HFFc6 (cell line): ENCODE measurements at regions not wholly inside any gene's neighbourhood (a gene's known extent, or its start where the extent isn't known, plus 50 kb on each side); places are given as distances from the start of the nearest gene placed in this dataset.

Experiments used
- DNase-seq: peaks from one replicate; pipeline ENCODE4 v3.0.0-alpha.2; 2018
- H3K27ac Mint-ChIP-seq: 2 replicates; pipeline ENCODE4 v1.8.0; 2020; ENCODE audit warnings: mild to moderate bottlenecking, mixed read lengths
- H3K27me3 Mint-ChIP-seq: 2 replicates; pipeline ENCODE4 v1.8.0; 2021; ENCODE audit warnings: mild to moderate bottlenecking, moderate library complexity, mixed read lengths; ENCODE audit not compliant: insufficient read depth
- H3K36me3 Mint-ChIP-seq: 2 replicates; pipeline ENCODE4 v1.8.0; 2021; ENCODE audit warnings: low read depth, mixed read lengths
- H3K4me1 Mint-ChIP-seq: 2 replicates; pipeline ENCODE4 v1.8.0; 2020; ENCODE audit warnings: low read depth, mixed read lengths
- H3K4me3 Mint-ChIP-seq: 2 replicates; pipeline ENCODE4 v1.8.0; 2020; ENCODE audit warnings: mild to moderate bottlenecking, moderate library complexity, mixed read lengths
- H3K9me3 Mint-ChIP-seq: 2 replicates; pipeline ENCODE4 v1.8.0; 2020; ENCODE audit warnings: mild to moderate bottlenecking, mixed read lengths
- CTCF ChIP-seq: fragments of 200-600 bp; sonication (generic); IDR thresholded peaks from 2 replicates; pipeline ENCODE4 v1.5.0; 2021; ENCODE audit warnings: antibody characterized with exemption, mild to moderate bottlenecking

GRCh38 chr21:45343891-45344290 is 56.2 kb upstream of the POFUT2 start:
- peaks cover 11% of the 10 kb centered on the region for H3K4me1 Mint-ChIP-seq
- H3K27ac Mint-ChIP-seq, result no peak overlapping the region
- no peaks in the 10 kb centered on the region; the same call in 1 of the 2 replicates for H3K36me3 Mint-ChIP-seq
- no peak for DNase-seq
- H3K27me3 Mint-ChIP-seq, result peaks cover 2% of the 10 kb centered on the region
- no peak for TF ChIP-seq CTCF
- peaks cover 8% of the 10 kb centered on the region for H3K9me3 Mint-ChIP-seq
- no peak overlapping the region for H3K4me3 Mint-ChIP-seq

- Mint-ChIP-seq H3K4me3 (no peak overlapping the region), H3K27me3 (peaks cover 2% of the 10 kb centered on the region), H3K36me3 (no peaks in the 10 kb centered on the region; the same call in 1 of the 2 replicates), H3K4me1 (peaks cover 11% of the 10 kb centered on the region), H3K27ac (no peak overlapping the region), H3K9me3 (peaks cover 8% of the 10 kb centered on the region)
- DNase-seq, result no peak
- TF ChIP-seq CTCF, result no peak
Observed at GRCh38 chr21:45344576-45344975, 56.9 kb upstream of the POFUT2 start.

- Mint-ChIP-seq H3K4me3 (no peak overlapping the region), H3K27ac (no peak overlapping the region), H3K27me3 (no peaks in the 10 kb centered on the region; the same call in 1 of the 2 replicates), H3K9me3 (peaks cover 4% of the 10 kb centered on the region), H3K4me1 (peaks cover 17% of the 10 kb centered on the region), H3K36me3 (no peaks in the 10 kb centered on the region)
- no peak for DNase-seq
- no peak for TF ChIP-seq CTCF
Observed at GRCh38 chr21:45347048-45347711, 57.8 kb upstream of the COL18A1 start.

GRCh38 chr21:45347712-45348499 is 57.1 kb upstream of the COL18A1 start:
- H3K4me1 Mint-ChIP-seq, result peaks cover 17% of the 10 kb centered on the region
- peak; percentile 11 for DNase-seq
- TF ChIP-seq CTCF, result no peak
- peak overlapping the region; percentile 46 for H3K27ac Mint-ChIP-seq
- peaks cover 4% of the 10 kb centered on the region for H3K9me3 Mint-ChIP-seq
- no peaks in the 10 kb centered on the region for H3K36me3 Mint-ChIP-seq
- H3K27me3 Mint-ChIP-seq, result no peaks in the 10 kb centered on the region; the same call in 1 of the 2 replicates
- peak overlapping the region; percentile 0; the same call in 1 of the 2 replicates for H3K4me3 Mint-ChIP-seq

- Mint-ChIP-seq H3K27ac (no peak overlapping the region), H3K9me3 (peaks cover 4% of the 10 kb centered on the region), H3K4me3 (no peak overlapping the region), H3K4me1 (peaks cover 22% of the 10 kb centered on the region), H3K27me3 (no peaks in the 10 kb centered on the region; the same call in 1 of the 2 replicates), H3K36me3 (no peaks in the 10 kb centered on the region)
- TF ChIP-seq CTCF, result no peak
- DNase-seq, result no peak
Observed at GRCh38 chr21:45348591-45349327, 56.2 kb upstream of the COL18A1 start.
